ENCODE measurements at regions not wholly inside any gene's neighbourhood (a gene's known extent, or its start where the extent isn't known, plus 50 kb on each side); places are given as distances from the start of the nearest gene placed in this dataset.

- DNase-seq (ENCODE audit: low spot score) = no peak
These were observed 220.1 kb downstream of the OSR1 start for GRCh38 chr2:19138264-19138825.

GRCh38 chr2:19137433-19137832, 221.0 kb downstream of the OSR1 start:
- no peak for DNase-seq (ENCODE audit: low spot score)

GRCh38 chr2:19132967-19133366, 225.5 kb downstream of the OSR1 start:
- no peak for DNase-seq (ENCODE audit: low spot score)

GRCh38 chr2:19131871-19132270, 226.6 kb downstream of the OSR1 start:
- DNase-seq (ENCODE audit: low spot score) = no peak

- no peak for DNase-seq (ENCODE audit: low spot score)
These were observed 230.3 kb downstream of the OSR1 start for GRCh38 chr2:19128148-19128547.

- DNase-seq (ENCODE audit: low spot score) = no peak
These were observed 230.8 kb downstream of the OSR1 start for GRCh38 chr2:19127616-19128015.

- no peak for DNase-seq (ENCODE audit: low spot score)
These were observed 232.3 kb downstream of the OSR1 start for GRCh38 chr2:19125901-19126680.

GRCh38 chr2:19124135-19124534, 234.3 kb downstream of the OSR1 start:
- DNase-seq (ENCODE audit: low spot score) = no peak

GRCh38 chr2:19123556-19123955, 234.9 kb downstream of the OSR1 start:
- DNase-seq (ENCODE audit: low spot score) = no peak

GRCh38 chr2:19122220-19122619, 236.2 kb downstream of the OSR1 start:
- DNase-seq (ENCODE audit: low spot score) = no peak

GRCh38 chr2:19120941-19121750, 237.3 kb downstream of the OSR1 start:
- DNase-seq (ENCODE audit: low spot score) = no peak

GRCh38 chr2:19120181-19120580, 238.2 kb downstream of the OSR1 start:
- no peak for DNase-seq (ENCODE audit: low spot score)

- DNase-seq (ENCODE audit: low spot score) = no peak
These were observed 239.0 kb downstream of the OSR1 start for GRCh38 chr2:19119326-19120001.

GRCh38 chr2:19116918-19117317, 241.5 kb downstream of the OSR1 start:
- no peak for DNase-seq (ENCODE audit: low spot score)

- no peak for DNase-seq (ENCODE audit: low spot score)
These were observed 243.6 kb downstream of the OSR1 start for GRCh38 chr2:19114754-19115231.

- no peak for DNase-seq (ENCODE audit: low spot score)
These were observed 244.3 kb downstream of the OSR1 start for GRCh38 chr2:19114126-19114525.

- DNase-seq (ENCODE audit: low spot score) = no peak
These were observed 247.1 kb downstream of the OSR1 start for GRCh38 chr2:19111354-19111753.

- DNase-seq (ENCODE audit: low spot score) = no peak
These were observed 248.9 kb downstream of the OSR1 start for GRCh38 chr2:19109518-19109917.

GRCh38 chr2:19106376-19106775, 252.0 kb downstream of the OSR1 start:
- DNase-seq (ENCODE audit: low spot score) = no peak

- no peak for DNase-seq (ENCODE audit: low spot score)
These were observed 253.9 kb downstream of the OSR1 start for GRCh38 chr2:19104503-19104902.

GRCh38 chr2:19102696-19103423, 255.6 kb downstream of the OSR1 start:
- no peak for DNase-seq (ENCODE audit: low spot score)
